Transverse colon (tissue), 3 donors: ENCODE measurements at regions not wholly inside any gene's neighbourhood (a gene's known extent, or its start where the extent isn't known, plus 50 kb on each side); places are given as distances from the start of the nearest gene placed in this dataset.

Source experiments
- CTCF ChIP-seq, 5 experiments: fragments of 200-600 bp in 3 of 5; fragments of 450-650 bp in 2 of 5; sonication (generic) in 3 of 5; IDR thresholded peaks; 1 replicate in 2 of 5; 2 replicates in 3 of 5; pipeline ENCODE4 v1.5.1; 2016 to 2017; ENCODE audit warnings: antibody characterized with exemption in 5 of 5, inconsistent platforms in 3 of 5, mild to moderate bottlenecking in 2 of 5, moderate library complexity in 1 of 5
- EP300 ChIP-seq: sonication (generic); formaldehyde crosslinking; IDR thresholded peaks from one replicate; pipeline ENCODE4 v1.6.1; 2017; ENCODE audit warnings: antibody characterized with exemption, low read depth
- POLR2A ChIP-seq: fragments of 450-650 bp; IDR thresholded peaks from one replicate; pipeline ENCODE4 v1.6.1; 2016; ENCODE audit warnings: antibody characterized with exemption, mild to moderate bottlenecking, moderate library complexity

DNA sequence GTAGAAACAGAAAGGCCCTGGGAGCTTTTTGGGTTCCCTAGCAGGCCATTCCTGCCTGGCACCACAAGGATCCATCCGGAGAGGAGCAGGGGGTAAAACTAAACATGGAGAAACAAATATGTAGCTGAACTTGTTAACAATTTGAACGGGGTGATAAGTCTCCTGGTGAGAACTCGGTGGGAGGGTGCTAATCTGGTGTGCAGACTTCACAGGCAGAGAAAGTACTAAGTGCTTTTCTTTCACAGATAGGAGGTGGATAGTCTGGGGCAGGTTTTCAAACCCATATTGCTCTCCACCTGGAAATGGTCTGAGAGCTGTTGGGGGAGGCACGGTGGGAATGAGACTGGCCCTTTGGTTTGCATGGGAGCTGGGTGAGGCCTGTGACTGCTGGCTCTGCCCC, 196.3 kb upstream of the FUT9 start:
- TF ChIP-seq EP300 = no peak
- TF ChIP-seq CTCF (IDR thresholded peaks at IDR 0.05) = no peak
- TF ChIP-seq POLR2A = no peak
